Activated CD8-positive, alpha-beta T cell treated with anti-CD3 and anti-CD28 coated beads, Interleukin-2, amount 10 ng/mL, durations not matched to agents 7 days and 5 days (primary cell): ENCODE measurements at regions not wholly inside any gene's neighbourhood (a gene's known extent, or its start where the extent isn't known, plus 50 kb on each side); places are given as distances from the start of the nearest gene placed in this dataset.

Experiments used
- ATAC-seq: fragments of 150-1000 bp; cut with Tn5 transposase; one replicate; pipeline ENCODE4 v1.10.0; 2021; ENCODE audit warnings: moderate library complexity
- CTCF ChIA-PET: fragments of 350-600 bp; sonication (Branson Sonifier 250); formaldehyde crosslinking; loops from one replicate; lab custom pipeline; 2021; ENCODE audit warnings: antibody characterized with exemption; lab: Charles Lee
- POLR2A ChIA-PET: fragments of 350-600 bp; sonication (Branson Sonifier 250); formaldehyde crosslinking; loops from one replicate; lab custom pipeline; 2021; ENCODE audit warnings: antibody characterized with exemption; lab: Charles Lee
- DNase-seq: peaks from one replicate; pipeline ENCODE4 v3.0.0-alpha.2; 2020
- H3K27ac Mint-ChIP-seq: one replicate; pipeline ENCODE4 v1.8.0; 2021; ENCODE audit warnings: mild to moderate bottlenecking, mixed read lengths
- H3K27me3 Mint-ChIP-seq: one replicate; pipeline ENCODE4 v1.8.0; 2021; ENCODE audit warnings: low read depth, mixed read lengths
- H3K36me3 Mint-ChIP-seq: one replicate; pipeline ENCODE4 v1.8.0; 2021; ENCODE audit warnings: low read depth, mixed read lengths
- H3K4me1 Mint-ChIP-seq: one replicate; pipeline ENCODE4 v1.8.0; 2021; ENCODE audit warnings: low read depth, mixed read lengths
- H3K4me3 Mint-ChIP-seq: one replicate; pipeline ENCODE4 v1.8.0; 2021; ENCODE audit warnings: mild to moderate bottlenecking, mixed read lengths
- H3K9me3 Mint-ChIP-seq: one replicate; pipeline ENCODE4 v1.8.0; 2022; ENCODE audit warnings: mixed read lengths; ENCODE audit not compliant: insufficient read depth

DNA sequence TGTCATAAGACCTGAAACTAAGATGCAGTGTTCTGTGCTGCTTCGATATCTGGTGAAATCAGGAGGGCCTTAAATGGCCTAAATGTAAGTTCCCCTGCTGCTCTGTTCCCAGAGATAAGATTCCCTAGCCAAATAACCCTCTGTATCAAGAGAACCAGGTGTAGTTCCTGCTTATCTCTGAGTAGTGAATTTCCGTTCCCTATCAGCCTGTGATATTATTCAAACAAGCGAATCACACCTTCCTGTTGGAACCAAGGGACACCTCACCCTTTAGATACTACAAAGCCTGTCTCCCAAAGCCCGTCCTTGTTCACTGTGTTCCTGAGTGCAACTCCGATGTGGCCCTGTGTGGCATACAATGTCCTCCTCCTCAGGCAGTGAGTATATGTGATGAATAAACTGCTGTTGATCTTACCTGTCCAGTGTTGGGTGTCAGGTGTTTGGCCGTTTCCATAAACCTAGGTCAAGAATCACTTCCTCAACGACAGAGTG is 52.2 kb upstream of the COCH start:
- Mint-ChIP-seq H3K4me1 (no peaks in the 10 kb centered on the region), H3K9me3 (peaks cover 9% of the 10 kb centered on the region), H3K36me3 (no peaks in the 10 kb centered on the region), H3K27me3 (peaks cover 2% of the 10 kb centered on the region), H3K4me3 (no peak overlapping the region), H3K27ac (no peak overlapping the region)
- POLR2A ChIA-PET, result no interaction called here
- no peak for ATAC-seq
- no peak for DNase-seq
- CTCF ChIA-PET, result interaction anchor here (0.5 kb wide), 1 partner anchor 101 kb away, joined by 3 read pairs; no protein-coding TSS in a partner anchor
